ENCODE measurements at regions not wholly inside any gene's neighbourhood (a gene's known extent, or its start where the extent isn't known, plus 50 kb on each side); places are given as distances from the start of the nearest gene placed in this dataset.

DNA sequence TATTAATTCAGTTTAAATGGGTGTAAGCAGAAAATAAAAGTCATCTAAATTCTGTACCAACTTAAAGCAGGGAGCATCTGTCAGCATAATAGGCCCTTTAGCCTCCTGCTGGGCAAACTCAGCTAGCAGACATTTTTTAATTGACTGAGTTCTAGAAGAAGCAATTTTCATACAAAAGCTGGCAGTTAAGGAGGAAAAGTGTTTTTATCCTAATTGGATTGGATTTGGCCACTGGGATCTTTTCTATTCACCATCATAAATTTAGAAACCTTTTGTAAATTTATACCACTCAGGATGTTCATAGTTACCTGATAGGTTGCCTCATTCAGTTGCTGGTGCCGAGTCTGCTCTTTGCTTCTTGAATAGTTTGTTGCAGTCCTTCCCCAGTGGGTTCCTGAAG is 262.7 kb upstream of the FSIP2 start:
- TF ChIP-seq CTCF (IDR thresholded peaks at IDR 0.05; ENCODE audit: poor library complexity, severe bottlenecking) = no peak
- H3K9me3 ChIP-seq (ENCODE audit: severe bottlenecking) = no peaks in the 10 kb centered on the region
- no peaks in the 10 kb centered on the region for H3K4me1 ChIP-seq (ENCODE audit: insufficient read depth, poor library complexity, severe bottlenecking)
- no peaks in the 10 kb centered on the region for H3K27me3 ChIP-seq (ENCODE audit: insufficient read depth, poor library complexity, severe bottlenecking)
- DNase-seq (ENCODE audit: low spot score) (no peak), ATAC-seq (ENCODE audit: low read depth) (no peak)
- no peaks in the 10 kb centered on the region for H3K36me3 ChIP-seq (ENCODE audit: low read depth)
- no peak overlapping the region for H3K27ac ChIP-seq (ENCODE audit: poor library complexity, severe bottlenecking)
- no peak overlapping the region for H3K4me3 ChIP-seq (ENCODE audit: severe bottlenecking)

DNA sequence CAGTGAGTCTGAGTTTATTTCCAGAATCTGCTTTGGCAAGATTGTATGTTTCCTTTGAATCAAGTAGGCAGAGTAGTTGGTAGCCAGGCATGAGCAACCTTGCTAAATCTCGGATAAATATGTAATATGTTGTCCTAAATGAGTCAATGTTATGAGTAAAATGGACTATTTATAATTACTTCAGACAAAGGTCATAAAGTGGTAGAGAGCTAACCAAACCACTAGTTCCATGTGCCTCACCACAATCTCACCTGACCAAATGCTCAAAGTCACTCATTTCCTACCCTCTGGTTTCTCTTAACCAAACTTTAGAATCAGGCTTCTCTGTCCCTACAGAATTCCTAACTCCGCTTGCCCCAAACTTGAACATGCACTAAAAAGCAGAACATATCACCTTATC is 261.2 kb upstream of the FSIP2 start:
- no peak overlapping the region for H3K4me3 ChIP-seq (ENCODE audit: severe bottlenecking)
- TF ChIP-seq CTCF (IDR thresholded peaks at IDR 0.05; ENCODE audit: poor library complexity, severe bottlenecking) = no peak
- no peak for DNase-seq (ENCODE audit: low spot score)
- no peaks in the 10 kb centered on the region for H3K4me1 ChIP-seq (ENCODE audit: insufficient read depth, poor library complexity, severe bottlenecking)
- no peak for ATAC-seq (ENCODE audit: low read depth)
- no peaks in the 10 kb centered on the region for H3K36me3 ChIP-seq (ENCODE audit: low read depth)
- no peaks in the 10 kb centered on the region for H3K9me3 ChIP-seq (ENCODE audit: severe bottlenecking)
- no peaks in the 10 kb centered on the region for H3K27me3 ChIP-seq (ENCODE audit: insufficient read depth, poor library complexity, severe bottlenecking)
- no peak overlapping the region for H3K27ac ChIP-seq (ENCODE audit: poor library complexity, severe bottlenecking)

DNA sequence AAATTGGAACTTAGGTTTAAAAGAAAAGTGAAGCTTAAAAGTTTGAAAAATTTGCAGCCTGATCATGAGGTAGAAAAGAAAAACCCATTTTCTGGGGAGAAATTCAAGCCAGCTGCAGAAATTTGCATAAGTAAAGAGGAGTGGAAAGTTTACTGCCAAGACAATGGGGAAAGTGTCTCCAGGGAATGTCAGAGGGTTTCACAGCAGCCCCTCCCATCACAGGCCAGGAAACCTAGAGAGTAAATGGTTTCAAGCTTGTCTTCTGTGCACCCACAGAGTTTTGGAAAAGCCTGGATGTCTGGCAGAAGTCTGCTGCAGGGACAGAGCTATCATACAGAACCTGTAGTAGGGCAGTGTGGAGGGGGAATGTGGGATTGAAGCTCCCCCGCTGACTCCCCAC is 254.0 kb upstream of the FSIP2 start:
- Histone ChIP-seq H3K4me3 (ENCODE audit: severe bottlenecking) (no peak overlapping the region), H3K27me3 (ENCODE audit: insufficient read depth, poor library complexity, severe bottlenecking) (no peaks in the 10 kb centered on the region), H3K27ac (ENCODE audit: poor library complexity, severe bottlenecking) (no peak overlapping the region), H3K4me1 (ENCODE audit: insufficient read depth, poor library complexity, severe bottlenecking) (no peaks in the 10 kb centered on the region), H3K9me3 (ENCODE audit: severe bottlenecking) (no peaks in the 10 kb centered on the region), H3K36me3 (ENCODE audit: low read depth) (no peaks in the 10 kb centered on the region)
- DNase-seq (ENCODE audit: low spot score) = no peak
- no peak for ATAC-seq (ENCODE audit: low read depth)
- no peak for TF ChIP-seq CTCF (IDR thresholded peaks at IDR 0.05; ENCODE audit: poor library complexity, severe bottlenecking)

DNA sequence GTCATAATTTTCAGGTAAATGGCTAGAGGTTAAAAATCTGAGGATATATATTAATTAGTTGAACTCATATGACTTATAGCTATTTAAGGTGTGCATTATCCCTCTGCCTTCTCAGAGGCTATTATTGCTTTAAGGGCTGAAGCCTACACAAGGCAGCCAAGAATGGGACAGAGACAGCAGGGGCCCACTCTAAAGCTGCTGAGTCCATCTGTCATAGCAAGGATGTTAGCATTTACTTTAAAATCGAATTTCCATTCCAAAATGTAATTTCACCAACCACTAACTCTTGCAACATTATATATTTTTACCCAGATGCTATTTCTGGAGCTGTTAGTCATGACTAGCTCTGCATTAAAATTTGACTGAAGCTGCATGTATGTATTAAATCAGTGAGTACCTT is 236.3 kb upstream of the FSIP2 start:
- TF ChIP-seq CTCF (IDR thresholded peaks at IDR 0.05; ENCODE audit: poor library complexity, severe bottlenecking) = no peak
- no peaks in the 10 kb centered on the region for H3K27me3 ChIP-seq (ENCODE audit: insufficient read depth, poor library complexity, severe bottlenecking)
- H3K27ac ChIP-seq (ENCODE audit: poor library complexity, severe bottlenecking) = no peak overlapping the region
- H3K9me3 ChIP-seq (ENCODE audit: severe bottlenecking) = peaks cover 2% of the 10 kb centered on the region
- no peak overlapping the region for H3K4me3 ChIP-seq (ENCODE audit: severe bottlenecking)
- no peaks in the 10 kb centered on the region for H3K36me3 ChIP-seq (ENCODE audit: low read depth)
- H3K4me1 ChIP-seq (ENCODE audit: insufficient read depth, poor library complexity, severe bottlenecking) = no peaks in the 10 kb centered on the region
- ATAC-seq (ENCODE audit: low read depth) (no peak), DNase-seq (ENCODE audit: low spot score) (no peak)

GRCh38 chr2:185507719-185508118 is 230.9 kb upstream of the FSIP2 start:
- peaks cover 10% of the 10 kb centered on the region for H3K9me3 ChIP-seq (ENCODE audit: severe bottlenecking)
- no peaks in the 10 kb centered on the region for H3K4me1 ChIP-seq (ENCODE audit: insufficient read depth, poor library complexity, severe bottlenecking)
- no peaks in the 10 kb centered on the region for H3K36me3 ChIP-seq (ENCODE audit: low read depth)
- no peak overlapping the region for H3K4me3 ChIP-seq (ENCODE audit: severe bottlenecking)
- no peak for DNase-seq (ENCODE audit: low spot score)
- no peak for TF ChIP-seq CTCF (IDR thresholded peaks at IDR 0.05; ENCODE audit: poor library complexity, severe bottlenecking)
- no peak for ATAC-seq (ENCODE audit: low read depth)
- no peak overlapping the region for H3K27ac ChIP-seq (ENCODE audit: poor library complexity, severe bottlenecking)
- H3K27me3 ChIP-seq (ENCODE audit: insufficient read depth, poor library complexity, severe bottlenecking) = no peaks in the 10 kb centered on the region
